HG03378 (cell line): ENCODE measurements at regions not wholly inside any gene's neighbourhood (a gene's known extent, or its start where the extent isn't known, plus 50 kb on each side); places are given as distances from the start of the nearest gene placed in this dataset.

Source experiments
- ATAC-seq: cut with Tn5 transposase; IDR thresholded peaks from one replicate; pipeline ENCODE4 v1.9.1; 2021; ENCODE audit warnings: mild to moderate bottlenecking, moderate library complexity; ENCODE audit not compliant: unreplicated experiment

DNA sequence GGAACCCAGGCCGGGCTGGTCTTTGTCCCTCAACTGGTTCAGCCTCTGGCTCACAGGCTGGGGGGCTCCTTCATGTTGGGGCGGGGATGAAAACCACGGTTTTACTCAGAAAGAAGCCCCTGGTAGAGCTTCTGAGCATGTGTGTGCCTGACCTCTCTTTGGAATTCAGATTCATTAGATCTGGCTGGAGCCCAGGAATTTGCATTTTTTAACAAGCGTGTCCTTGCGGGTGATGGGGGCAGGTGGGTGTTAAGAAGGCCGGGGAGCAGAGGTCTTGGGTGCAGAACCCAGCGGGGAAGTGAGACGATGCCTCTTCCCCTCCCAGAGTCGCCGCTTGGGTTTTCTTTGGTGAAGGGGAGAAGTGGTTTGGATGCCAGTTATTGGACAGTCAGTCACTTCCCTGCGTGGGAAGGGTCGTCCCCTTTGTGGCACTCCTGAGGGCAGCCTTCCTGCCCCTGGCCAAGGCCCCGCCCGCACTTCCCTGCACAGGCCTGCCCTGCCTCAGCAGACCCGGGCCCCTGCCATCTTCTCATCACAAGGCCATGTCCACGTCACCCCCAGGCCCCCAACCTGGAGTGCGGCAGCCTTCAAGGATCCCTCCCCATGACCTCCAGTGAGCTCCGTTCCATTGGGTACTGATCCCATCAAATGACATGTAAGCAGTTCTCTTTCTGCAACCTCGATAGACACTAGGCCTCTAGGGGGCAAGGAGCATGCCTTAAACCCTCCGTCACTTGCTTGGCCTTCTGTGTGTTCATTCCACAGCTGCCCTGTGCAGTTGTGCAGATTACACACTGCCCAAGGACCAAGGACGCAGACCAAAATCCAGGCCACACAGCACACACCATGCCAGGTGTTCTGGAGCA lies 177.7 kb upstream of the CIBAR2 start:
- ATAC-seq, result no peak

DNA sequence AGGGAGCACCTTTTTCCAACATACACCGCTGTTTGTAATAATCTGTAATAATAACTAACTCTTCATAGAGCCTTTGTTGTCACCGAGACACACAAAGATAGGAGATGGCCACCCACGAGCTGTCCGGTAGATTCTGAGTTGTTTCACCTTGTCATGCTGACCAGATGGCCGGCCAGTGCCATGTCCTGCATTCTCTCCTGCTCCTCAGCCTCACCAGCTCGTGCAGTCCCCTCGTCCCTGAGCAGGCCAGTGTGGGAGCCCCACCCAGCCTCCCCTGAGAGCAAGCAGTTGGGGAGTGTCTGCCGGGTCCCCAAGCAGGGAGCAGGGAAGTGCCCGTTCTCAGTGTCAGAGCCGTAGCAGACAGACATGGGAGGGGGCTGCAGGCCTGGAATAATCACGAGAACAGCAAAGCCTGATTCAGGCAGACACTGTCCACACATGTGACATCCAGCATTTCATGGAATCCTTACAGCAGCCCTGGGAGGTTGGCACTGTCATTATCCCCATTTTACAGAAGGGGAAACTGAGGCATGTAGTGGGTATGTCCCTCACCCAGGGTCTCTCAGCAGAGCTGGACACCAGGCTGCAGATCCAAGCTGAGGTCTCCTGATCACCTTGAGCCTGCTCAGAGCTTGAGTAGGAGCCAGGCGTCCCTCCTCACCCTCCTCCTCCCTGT lies 178.5 kb upstream of the CIBAR2 start:
- no peak for ATAC-seq

DNA sequence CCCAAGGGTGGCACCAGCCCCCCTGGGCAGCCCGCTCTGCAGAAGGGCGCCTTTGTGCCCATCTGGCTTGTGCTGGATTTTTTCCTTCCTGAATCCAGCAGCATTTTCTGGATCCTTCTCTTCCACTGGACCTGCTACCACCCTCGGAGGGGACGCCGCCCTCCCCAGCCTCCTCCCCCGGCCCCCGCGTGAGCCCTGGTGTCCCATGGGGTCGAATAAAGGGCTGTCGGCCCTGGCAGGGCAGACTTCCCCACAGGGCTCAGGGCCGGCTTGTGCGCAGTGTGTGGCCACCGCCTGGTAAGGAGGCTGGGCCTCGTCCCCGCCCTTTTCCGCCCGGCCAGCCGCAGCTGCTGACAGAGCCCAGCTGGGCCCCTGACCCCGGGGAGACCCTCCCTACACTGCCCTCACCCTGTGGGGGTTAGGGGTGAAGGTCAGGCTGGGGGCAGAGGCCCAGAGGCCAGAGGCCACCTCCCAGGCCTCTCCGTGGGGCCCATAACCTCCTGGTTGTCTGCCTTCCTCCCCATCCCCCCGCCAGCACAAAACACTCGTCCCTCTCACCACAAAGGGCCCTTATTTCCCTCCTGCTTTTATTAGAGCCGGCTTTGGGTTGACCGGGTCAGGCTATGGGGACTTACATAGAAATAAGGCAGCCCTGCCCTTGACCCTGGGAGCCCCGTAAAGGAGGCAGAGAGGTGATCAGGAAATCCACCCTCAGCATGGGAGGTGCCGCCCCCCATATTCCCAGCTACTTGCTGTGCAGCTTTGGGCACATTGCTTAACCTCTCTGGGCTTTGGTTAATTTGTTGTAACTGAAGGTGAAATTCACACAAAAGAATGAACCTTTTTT lies 179.3 kb upstream of the CIBAR2 start:
- no peak for ATAC-seq

GRCh38 chr16:85293458-85293857 lies 181.2 kb upstream of the CIBAR2 start:
- ATAC-seq, result no peak

GRCh38 chr16:85293904-85294642 lies 181.8 kb upstream of the CIBAR2 start:
- ATAC-seq, result no peak

GRCh38 chr16:85294810-85295508 lies 182.7 kb upstream of the CIBAR2 start:
- no peak for ATAC-seq

DNA sequence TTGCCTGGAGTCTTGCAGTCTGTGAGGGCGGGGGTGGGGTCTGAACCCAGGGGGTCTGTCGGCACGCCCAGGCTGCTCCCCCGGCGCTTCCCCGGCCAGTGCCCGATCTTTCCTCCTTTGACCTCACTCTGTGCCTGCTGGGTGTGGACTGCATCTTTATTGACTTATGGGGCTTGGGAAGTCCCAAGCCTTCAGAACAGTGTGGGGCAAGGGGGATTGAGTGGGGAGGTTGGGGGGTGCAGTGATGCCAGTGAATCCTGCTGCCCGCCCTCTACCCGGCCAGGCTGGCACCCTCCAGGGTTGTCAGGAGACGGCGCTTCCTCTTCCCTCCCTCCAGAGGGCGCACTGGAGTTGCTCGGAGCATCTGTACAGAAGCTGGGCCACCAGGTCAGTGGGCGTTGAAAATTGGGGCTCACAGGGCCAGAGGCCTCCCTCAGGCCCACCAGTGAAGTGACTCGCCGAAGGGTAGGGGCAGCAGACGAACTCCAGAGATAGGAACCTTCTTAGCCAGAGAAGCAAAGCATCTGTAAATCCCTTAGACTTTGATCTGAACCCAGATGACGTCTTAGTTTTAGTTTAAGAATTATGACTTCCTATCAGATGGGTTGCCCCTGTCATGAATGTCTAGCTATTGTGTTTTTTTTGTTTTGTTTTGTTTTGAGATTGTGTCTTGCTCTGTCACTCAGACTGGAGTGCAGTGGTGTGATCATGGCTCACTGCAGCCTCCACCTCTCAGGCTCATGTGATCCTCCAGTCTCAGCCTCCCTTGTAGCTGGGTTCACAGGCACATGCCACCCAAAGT lies 184.8 kb upstream of the CIBAR2 start:
- no peak for ATAC-seq

GRCh38 chr16:85297881-85298280 lies 185.6 kb upstream of the CIBAR2 start:
- no peak for ATAC-seq

GRCh38 chr16:85300406-85300968 lies 188.2 kb upstream of the CIBAR2 start:
- no peak for ATAC-seq

DNA sequence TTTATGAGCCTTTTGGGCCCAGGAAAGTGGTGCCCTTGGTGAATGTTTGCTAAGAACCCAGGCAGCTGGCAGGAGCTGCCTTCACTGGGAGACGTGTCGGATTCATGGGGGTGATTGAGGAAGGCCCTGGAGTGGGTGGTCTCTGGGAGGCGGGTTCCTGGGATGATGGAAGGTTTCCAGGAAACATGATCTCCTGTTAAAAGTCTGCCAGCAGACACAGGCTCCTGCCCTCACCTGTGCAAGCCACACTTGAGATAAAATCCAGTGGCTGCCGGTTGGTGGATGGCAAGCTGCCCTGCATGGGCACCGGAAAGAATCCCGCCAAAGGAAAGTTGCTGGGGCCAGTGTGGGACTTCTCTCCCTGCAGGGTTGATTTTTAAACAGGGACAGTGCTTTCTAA lies 189.0 kb upstream of the CIBAR2 start:
- ATAC-seq, result no peak

DNA sequence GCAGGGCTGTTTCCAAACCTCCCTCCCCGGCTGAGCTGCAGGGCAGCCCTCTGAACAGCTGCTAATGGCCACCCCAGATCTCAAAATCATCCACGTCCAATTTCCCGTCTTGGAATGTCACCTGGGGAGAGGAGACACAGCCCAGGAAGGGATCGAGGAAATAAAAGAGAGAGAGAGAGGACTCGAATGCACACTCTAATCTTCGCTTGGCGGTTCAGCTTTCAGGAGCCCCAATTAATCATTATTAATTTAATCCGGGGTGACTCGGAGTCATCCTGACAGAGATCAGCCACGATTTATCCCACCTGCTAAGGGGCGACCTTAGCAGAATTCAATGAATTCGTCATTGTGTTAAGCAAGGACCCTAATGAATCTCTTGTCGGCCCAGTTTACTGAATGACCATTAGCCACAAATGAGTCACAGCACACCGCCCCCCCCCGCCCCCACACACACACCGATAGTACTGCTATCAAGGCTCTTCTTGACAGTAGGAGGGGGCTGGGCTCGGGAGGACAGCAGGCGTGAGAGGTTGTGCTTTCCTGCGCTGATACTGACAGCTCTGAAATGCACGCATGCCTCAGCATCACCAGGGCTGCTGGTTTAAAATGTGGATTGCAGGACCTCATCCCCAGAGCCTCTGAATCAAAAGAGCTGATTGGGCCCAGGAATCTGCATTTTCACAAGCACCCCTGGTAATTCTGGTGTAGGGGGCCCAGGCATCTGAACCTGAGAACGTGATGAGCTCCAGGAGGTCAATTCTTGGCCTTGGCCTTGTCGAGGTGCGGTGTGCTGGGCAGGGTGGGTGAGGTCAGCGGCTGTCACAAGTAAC lies 190.0 kb upstream of the CIBAR2 start:
- ATAC-seq, result no peak

DNA sequence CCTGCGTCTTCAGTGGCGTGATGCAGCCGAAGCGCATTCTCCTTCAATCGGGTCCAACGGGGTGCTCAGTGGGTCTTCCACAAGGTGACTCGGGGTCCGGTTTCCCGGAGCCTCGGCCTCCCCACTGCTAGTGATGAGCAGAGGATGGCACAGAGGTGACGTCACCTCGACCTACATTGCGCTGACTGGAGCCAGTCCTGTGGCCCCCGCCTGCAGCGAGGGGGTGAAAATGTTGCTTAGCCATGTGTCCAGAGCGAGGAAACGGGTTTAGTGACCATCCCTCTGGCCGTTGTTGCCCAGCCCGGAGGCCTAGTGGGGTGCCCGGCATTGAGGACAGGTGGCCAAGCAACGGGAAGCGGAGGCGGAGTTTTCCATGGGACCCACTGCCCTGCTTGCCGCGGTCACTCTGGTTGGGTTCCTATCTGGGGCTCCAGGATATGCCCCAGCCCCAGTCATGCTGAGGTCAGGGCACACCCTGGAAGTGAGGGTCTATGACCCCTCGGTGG lies 190.6 kb upstream of the CIBAR2 start:
- ATAC-seq, result no peak

DNA sequence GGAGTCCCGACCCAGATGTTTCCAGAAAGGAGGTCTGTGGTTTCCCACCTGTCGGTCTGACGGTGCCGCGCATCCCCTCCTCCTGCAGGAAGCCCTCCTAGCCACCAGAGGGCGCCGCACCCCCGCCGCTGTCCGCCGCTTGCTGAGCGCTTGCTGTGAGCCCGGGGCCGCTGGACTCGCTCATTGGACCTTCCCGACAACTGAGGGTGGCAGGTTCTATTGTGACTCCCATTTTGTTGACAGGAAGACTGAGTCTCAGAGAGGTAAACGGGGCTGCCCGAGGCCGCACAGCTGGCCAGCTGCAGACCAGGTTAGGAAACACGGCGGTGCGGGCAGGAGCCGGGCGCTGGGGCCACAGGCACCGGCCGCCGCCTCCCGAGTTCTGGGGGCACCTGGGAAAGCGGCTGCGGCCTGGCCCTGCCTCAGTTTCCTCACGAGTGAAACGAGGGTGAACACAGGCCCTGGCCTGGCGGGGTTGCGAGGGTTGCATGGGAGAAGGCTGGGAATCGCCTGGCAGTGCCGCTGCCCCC lies 191.1 kb upstream of the CIBAR2 start:
- ATAC-seq, result no peak

GRCh38 chr16:85304337-85304736 lies 192.1 kb upstream of the CIBAR2 start:
- no peak for ATAC-seq

- ATAC-seq, result peak; percentile 59
These were observed 194.0 kb upstream of the CIBAR2 start for GRCh38 chr16:85306071-85306792.

DNA sequence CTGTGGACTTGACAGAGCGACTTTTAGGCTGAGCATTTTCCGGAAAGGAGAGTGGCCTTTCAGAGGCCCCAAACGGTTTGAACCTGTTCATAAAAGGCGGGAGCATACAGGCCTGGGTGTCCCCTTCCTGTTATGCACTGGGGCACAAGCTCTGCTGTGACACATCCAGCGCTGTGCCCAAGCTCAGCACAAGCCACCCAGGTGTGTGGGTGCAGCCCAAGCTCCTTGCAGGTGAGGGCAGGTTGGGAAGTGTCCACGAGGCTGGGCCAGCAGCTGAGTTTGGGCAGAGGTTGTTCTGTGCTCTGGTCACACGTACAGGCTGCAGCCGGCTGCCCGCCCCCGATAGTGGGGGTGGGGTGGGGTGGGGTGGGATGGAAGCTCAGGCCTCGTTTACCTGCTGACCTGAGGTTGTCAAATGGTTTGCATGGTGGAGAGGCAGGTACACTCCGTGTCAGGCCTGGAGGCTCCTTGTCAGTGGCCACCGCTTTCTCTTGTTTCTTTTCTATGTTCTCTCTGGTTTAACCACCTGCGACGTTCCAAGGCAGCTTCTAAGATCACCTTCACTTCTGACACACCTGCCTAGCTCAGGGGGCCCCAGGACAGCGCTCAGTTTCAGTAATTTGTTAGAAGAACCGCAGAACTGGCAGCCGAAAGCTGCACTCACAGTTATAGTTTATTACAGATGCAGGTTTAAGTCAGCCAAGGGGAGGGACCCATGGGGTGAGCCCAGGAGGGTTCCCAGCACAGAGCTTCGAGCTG lies 194.7 kb upstream of the CIBAR2 start:
- no peak for ATAC-seq
